ENCODE measurements at regions not wholly inside any gene's neighbourhood (a gene's known extent, or its start where the extent isn't known, plus 50 kb on each side); places are given as distances from the start of the nearest gene placed in this dataset.

DNA sequence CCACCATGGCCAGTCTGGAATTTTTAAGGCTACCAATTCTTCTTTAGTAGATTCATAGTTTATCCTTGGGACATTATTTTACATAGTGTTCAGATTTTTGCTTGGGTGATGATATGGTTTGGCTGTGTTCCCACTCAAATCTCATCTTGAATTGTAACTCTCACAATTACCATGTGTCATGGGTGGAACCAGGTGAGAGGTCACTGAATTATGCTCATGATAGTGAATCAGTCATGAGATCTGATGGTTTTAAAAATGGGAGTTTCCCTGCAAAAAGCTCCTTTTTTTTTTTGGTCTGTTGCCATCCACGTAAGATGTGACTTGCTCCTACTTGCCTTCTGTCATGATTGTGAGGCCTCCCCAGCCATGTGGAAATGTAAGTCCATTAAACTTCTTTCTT lies 163.9 kb downstream of the GABRG2 start:
- TF ChIP-seq SUZ12 (IDR thresholded peaks at IDR 0.05) (no peak), FOXA1 (IDR thresholded peaks at IDR 0.05) (no peak), TARDBP (IDR thresholded peaks at IDR 0.05) (no peak), NFRKB (IDR thresholded peaks at IDR 0.05) (no peak), SP1 (IDR thresholded peaks at IDR 0.05) (no peak), FOXK2 (IDR thresholded peaks at IDR 0.05) (no peak), ZNF384 (IDR thresholded peaks at IDR 0.05) (no peak), FOXM1 (IDR thresholded peaks at IDR 0.05; ENCODE audit: borderline replicate concordance) (no peak), ELF4 (IDR thresholded peaks at IDR 0.05) (no peak), BHLHE40 (IDR thresholded peaks at IDR 0.05; ENCODE audit: borderline replicate concordance) (no peak)
- TF ChIP-seq, protein P1, sequence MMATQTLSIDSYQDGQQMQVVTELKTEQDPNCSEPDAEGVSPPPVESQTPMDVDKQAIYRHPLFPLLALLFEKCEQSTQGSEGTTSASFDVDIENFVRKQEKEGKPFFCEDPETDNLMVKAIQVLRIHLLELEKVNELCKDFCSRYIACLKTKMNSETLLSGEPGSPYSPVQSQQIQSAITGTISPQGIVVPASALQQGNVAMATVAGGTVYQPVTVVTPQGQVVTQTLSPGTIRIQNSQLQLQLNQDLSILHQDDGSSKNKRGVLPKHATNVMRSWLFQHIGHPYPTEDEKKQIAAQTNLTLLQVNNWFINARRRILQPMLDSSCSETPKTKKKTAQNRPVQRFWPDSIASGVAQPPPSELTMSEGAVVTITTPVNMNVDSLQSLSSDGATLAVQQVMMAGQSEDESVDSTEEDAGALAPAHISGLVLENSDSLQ (IDR thresholded peaks at IDR 0.05): no peak

Measured in HEK293T (cell line).